KOPT-K1 (cell line): ENCODE measurements at regions not wholly inside any gene's neighbourhood (a gene's known extent, or its start where the extent isn't known, plus 50 kb on each side); places are given as distances from the start of the nearest gene placed in this dataset.

Experiments
- H3K27ac ChIP-seq: fragments of 200-600 bp; sonication (generic); 2 replicates; pipeline ENCODE4 v1.5.1; 2016; ENCODE audit warnings: antibody characterized with exemption, mild to moderate bottlenecking, low read depth, low read length; ENCODE audit not compliant: poor library complexity, severe bottlenecking
- H3K36me3 ChIP-seq: fragments of 200-600 bp; sonication (generic); 2 replicates; pipeline ENCODE4 v1.5.1; 2017; ENCODE audit warnings: antibody characterized with exemption, mild to moderate bottlenecking, low read length, moderate library complexity; ENCODE audit not compliant: insufficient read depth
- H3K9me3 ChIP-seq: fragments of 200-600 bp; sonication (generic); 2 replicates; pipeline ENCODE4 v1.5.1; 2017; ENCODE audit warnings: antibody characterized with exemption, low read length, mild to moderate bottlenecking; ENCODE audit not compliant: insufficient read depth, poor library complexity, severe bottlenecking

DNA sequence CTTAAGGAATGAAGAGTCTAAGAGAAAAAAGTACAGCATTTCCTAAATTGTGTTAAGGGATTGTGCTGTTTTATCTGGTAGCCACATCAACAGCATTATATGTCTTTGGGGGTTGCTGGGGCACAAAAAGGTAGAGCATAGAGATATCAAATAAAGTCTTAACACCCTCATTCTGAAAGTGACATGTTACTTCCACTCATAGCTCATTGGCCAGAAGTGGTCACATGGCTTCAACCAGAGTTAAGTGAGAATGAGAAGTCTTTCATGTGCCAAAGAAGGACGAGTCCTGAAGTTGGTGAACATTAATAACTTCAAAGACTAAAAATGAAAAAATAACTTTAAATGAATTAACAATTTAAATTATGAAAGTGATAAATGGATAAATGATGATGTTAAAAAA, 175.7 kb upstream of the ZEB2 start:
- Histone ChIP-seq H3K9me3 (no peaks in the 10 kb centered on the region), H3K36me3 (no peaks in the 10 kb centered on the region), H3K27ac (no peak overlapping the region)

DNA sequence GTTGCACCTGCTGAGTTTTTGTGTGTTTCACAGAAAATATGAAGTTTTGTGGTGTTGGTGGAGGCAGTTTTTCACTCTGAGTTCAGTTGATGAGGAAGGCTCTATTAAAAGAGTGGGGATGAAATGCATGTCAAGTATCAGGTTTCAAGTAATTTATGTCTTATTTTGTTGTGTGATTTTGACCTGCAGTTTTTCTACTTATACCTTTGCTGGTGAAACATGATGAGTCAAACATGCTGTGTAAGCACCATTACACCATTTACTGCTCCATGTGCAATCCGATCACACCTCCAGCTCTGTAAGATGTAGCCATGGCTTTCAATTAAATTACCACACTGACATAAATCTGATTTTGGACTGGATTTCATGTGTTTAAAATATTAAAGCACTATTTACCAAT, 174.5 kb upstream of the ZEB2 start:
- H3K36me3 ChIP-seq = no peaks in the 10 kb centered on the region
- no peaks in the 10 kb centered on the region for H3K9me3 ChIP-seq
- H3K27ac ChIP-seq = no peak overlapping the region

GRCh38 chr2:144693179-144693578, 173.3 kb upstream of the ZEB2 start:
- Histone ChIP-seq H3K36me3 (no peaks in the 10 kb centered on the region), H3K27ac (no peak overlapping the region), H3K9me3 (no peaks in the 10 kb centered on the region)

- Histone ChIP-seq H3K9me3 (no peaks in the 10 kb centered on the region), H3K36me3 (no peaks in the 10 kb centered on the region), H3K27ac (no peak overlapping the region)
Observed at GRCh38 chr2:144692661-144693060, 172.7 kb upstream of the ZEB2 start.

DNA sequence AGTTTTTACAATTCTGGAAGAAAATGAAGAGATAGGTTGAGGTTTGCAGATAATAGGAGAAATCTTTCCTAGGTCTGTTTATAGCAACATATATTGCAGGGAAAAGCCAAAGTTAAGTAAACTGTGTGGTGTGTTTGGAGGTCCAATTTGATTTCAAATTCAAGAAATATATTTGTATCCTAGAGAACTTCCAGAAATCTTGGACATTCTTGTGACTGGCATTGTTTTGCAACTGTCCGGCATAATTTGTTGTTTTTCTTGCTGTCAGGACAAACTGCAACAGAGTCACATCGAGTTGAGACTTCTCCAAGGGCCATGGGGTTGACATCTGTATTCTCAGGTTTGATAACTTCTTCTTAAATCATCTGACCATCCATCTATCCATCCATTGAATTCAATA, 170.9 kb upstream of the ZEB2 start:
- Histone ChIP-seq H3K9me3 (no peaks in the 10 kb centered on the region), H3K36me3 (no peaks in the 10 kb centered on the region), H3K27ac (no peak overlapping the region)

DNA sequence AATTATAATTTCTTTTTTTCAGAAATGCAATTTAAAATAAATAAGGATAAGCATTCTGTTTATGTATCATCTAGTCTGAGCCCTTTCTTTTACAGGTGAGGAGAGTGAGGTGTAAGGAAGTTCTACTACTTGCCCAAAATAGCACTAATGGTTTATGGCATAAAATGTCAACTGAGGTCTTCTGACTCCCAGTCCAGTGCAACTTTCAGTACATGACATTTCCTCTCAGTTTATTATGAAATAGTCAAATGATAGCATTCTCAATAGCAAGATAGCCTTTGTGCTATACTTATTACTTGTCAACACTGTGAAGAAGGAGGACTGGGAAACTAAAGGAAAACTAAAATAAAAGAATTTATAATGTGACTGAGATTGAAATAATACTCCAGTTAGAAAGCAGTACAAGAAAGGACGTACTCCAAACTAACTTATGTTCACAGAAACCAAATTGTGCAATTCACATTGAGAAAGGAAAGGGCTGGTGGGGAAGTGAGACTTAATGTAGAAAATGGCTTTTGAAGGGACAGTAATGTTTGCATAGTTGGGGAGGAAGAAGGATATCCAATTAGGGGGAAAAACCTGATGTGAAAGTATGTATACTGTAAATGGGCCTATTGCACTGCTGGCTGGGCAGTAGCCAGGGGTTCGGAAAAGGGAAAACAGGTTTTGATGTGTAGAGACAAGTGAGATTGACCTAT, 166.7 kb upstream of the ZEB2 start:
- Histone ChIP-seq H3K36me3 (no peaks in the 10 kb centered on the region), H3K9me3 (no peaks in the 10 kb centered on the region), H3K27ac (no peak overlapping the region)

- H3K27ac ChIP-seq = no peak overlapping the region
- H3K9me3 ChIP-seq = no peaks in the 10 kb centered on the region
- no peaks in the 10 kb centered on the region for H3K36me3 ChIP-seq
Observed at GRCh38 chr2:144683966-144684365, 164.0 kb upstream of the ZEB2 start.

GRCh38 chr2:144683107-144683753, 163.3 kb upstream of the ZEB2 start:
- no peak overlapping the region for H3K27ac ChIP-seq
- H3K36me3 ChIP-seq = no peaks in the 10 kb centered on the region
- H3K9me3 ChIP-seq = no peaks in the 10 kb centered on the region

DNA sequence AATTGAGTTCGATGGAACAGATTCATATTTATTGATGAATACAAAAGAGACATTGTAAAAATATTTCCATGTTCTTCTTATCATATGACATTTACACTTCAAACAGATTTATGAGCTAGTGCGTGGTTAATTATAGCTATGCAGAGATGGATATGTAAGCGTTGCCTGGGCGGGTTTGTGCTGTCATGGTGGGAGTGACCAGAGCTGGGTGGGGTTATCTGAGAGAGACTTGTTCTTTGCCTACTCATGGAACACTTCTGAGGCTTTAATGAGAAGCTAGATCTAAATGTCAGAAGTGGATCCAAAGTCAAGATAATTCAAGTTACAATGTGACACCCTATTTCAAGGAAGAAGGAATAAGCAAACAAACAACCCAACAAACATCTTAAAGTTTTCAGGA, 162.3 kb upstream of the ZEB2 start:
- no peaks in the 10 kb centered on the region for H3K36me3 ChIP-seq
- no peak overlapping the region for H3K27ac ChIP-seq
- H3K9me3 ChIP-seq = no peaks in the 10 kb centered on the region

DNA sequence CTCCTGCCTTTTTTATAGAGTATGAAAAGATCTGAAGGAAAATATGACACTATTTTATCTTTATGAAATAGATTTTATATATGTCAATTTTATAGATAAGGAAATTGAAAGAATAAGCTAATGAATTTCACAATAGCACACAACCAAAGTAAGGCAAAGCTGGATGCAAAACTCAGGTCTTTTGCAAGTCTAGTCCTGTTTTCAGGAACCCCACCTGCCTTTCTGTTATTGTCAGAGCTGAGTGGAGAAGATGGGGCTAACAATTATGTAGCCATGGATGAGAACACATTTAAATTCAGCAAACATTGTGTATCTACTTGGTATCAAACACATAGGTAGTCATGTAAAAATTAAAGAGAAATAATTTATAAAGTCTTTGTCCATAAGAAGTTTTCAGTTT, 161.5 kb upstream of the ZEB2 start:
- Histone ChIP-seq H3K36me3 (no peaks in the 10 kb centered on the region), H3K27ac (no peak overlapping the region), H3K9me3 (no peaks in the 10 kb centered on the region)

DNA sequence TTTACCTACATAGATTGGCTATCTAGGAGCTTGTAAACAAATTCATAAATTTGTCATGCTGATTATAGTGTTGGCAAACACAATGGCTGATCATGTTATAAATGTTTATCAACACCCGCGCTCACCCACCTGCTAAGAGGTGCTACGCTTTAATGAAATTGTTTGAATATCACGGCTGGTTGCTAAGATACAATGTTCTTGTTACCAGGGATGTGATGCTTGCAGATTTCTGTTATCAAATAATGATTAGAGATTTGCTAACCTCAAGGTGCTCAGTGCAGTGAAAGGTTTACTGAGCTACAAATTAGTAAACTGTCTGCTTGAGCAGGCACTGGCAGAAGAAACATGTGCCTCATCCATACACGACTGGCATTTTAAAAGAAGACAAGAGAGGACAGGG, 160.0 kb upstream of the ZEB2 start:
- Histone ChIP-seq H3K36me3 (no peaks in the 10 kb centered on the region), H3K27ac (no peak overlapping the region), H3K9me3 (no peaks in the 10 kb centered on the region)

DNA sequence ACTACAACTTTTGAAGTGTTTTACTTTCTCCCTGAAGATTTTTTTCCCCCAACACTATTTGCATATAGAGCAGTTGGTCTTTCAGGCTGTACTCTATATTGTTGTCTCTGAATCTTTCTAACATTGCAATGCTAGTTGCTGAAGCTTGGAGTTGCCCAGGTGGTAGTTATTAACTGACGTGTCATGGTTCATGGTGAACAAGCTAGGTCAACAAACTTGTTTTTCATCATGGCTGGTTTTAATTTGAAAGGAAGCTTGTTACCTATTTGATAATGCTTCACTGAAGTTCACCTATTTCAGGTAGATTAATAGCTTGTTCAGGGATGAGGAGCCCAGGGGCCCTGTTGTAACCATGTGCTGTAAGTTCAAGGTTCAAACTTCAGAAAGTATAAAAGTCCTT, 158.8 kb upstream of the ZEB2 start:
- no peaks in the 10 kb centered on the region for H3K9me3 ChIP-seq
- no peak overlapping the region for H3K27ac ChIP-seq
- H3K36me3 ChIP-seq = no peaks in the 10 kb centered on the region

DNA sequence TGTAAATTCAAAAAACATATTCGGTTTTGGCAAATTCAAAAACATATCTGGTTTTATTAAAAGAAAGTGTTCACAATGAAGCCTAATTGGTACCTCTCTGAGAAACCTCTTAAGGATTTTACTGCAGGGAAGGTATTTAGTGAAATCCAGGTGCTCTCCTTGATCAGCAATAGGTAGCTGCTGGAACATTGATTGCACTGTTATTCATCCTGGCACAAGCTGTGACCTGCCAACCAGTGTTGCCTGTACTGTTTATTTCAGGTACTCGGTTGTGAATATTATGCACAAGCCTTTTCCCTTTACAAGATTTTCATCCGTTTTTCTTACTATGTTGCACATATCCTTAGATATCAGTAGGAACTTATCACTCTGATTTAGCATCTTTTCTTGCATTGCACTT, 155.8 kb upstream of the ZEB2 start:
- Histone ChIP-seq H3K36me3 (no peaks in the 10 kb centered on the region), H3K27ac (no peak overlapping the region), H3K9me3 (no peaks in the 10 kb centered on the region)

- no peak overlapping the region for H3K27ac ChIP-seq
- H3K9me3 ChIP-seq = no peaks in the 10 kb centered on the region
- H3K36me3 ChIP-seq = no peaks in the 10 kb centered on the region
Observed at GRCh38 chr2:144675331-144675730, 155.4 kb upstream of the ZEB2 start.

- H3K9me3 ChIP-seq = no peaks in the 10 kb centered on the region
- H3K36me3 ChIP-seq = no peaks in the 10 kb centered on the region
- no peak overlapping the region for H3K27ac ChIP-seq
Observed at GRCh38 chr2:144674071-144674470, 154.2 kb upstream of the ZEB2 start.

GRCh38 chr2:144673456-144673855, 153.5 kb upstream of the ZEB2 start:
- H3K36me3 ChIP-seq = no peaks in the 10 kb centered on the region
- no peaks in the 10 kb centered on the region for H3K9me3 ChIP-seq
- no peak overlapping the region for H3K27ac ChIP-seq
